ENCODE measurements at regions not wholly inside any gene's neighbourhood (a gene's known extent, or its start where the extent isn't known, plus 50 kb on each side); places are given as distances from the start of the nearest gene placed in this dataset.

- 97% methylated on average over 3 of the region's 3 CpGs for WGBS, 2 donors
- peak in 1 of 2 donors; percentile 21 for DNase-seq (ENCODE audit: low spot score in 2 of 2)
- H3K4me3 ChIP-seq (ENCODE audit: low read depth, poor library complexity, severe bottlenecking) = no peak overlapping the region
- TF ChIP-seq CTCF (IDR thresholded peaks at IDR 0.05) = no peak
- TF ChIP-seq POLR2A (IDR thresholded peaks at IDR 0.05) = no peak
- intact Hi-C loops (cut with DNase I; ENCODE audit: low total_unique reads) = no loop called here
Observed at GRCh38 chr20:51217347-51218045, 194.6 kb upstream of the KCNG1 start.

- WGBS, 2 donors = 79% methylated on average over 3 of the region's 3 CpGs
- TF ChIP-seq CTCF (IDR thresholded peaks at IDR 0.05) = no peak
- TF ChIP-seq POLR2A (IDR thresholded peaks at IDR 0.05) = no peak
- DNase-seq (ENCODE audit: low spot score in 2 of 2) = no peak
- H3K4me3 ChIP-seq (ENCODE audit: low read depth, poor library complexity, severe bottlenecking) = no peak overlapping the region
- intact Hi-C loops (cut with DNase I; ENCODE audit: low total_unique reads) = no loop called here
Observed at GRCh38 chr20:51216850-51217249, 193.9 kb upstream of the KCNG1 start.

- intact Hi-C loops (cut with DNase I; ENCODE audit: low total_unique reads) = no loop called here
- 62 to 75% methylated on average over 3 of the region's 3 CpGs for WGBS, 2 donors
- no peak overlapping the region for H3K4me3 ChIP-seq (ENCODE audit: low read depth, poor library complexity, severe bottlenecking)
- TF ChIP-seq POLR2A (IDR thresholded peaks at IDR 0.05) (no peak), CTCF (IDR thresholded peaks at IDR 0.05) (no peak)
- DNase-seq (ENCODE audit: low spot score in 2 of 2) = peak in 1 of 2 donors; percentile 36
Observed at GRCh38 chr20:51212816-51213215, 189.9 kb upstream of the KCNG1 start.

- WGBS, 2 donors = 43 to 49% methylated on average over 2 of the region's 2 CpGs
- no peak for TF ChIP-seq CTCF (IDR thresholded peaks at IDR 0.05)
- no peak for TF ChIP-seq POLR2A (IDR thresholded peaks at IDR 0.05)
Observed at GRCh38 chr20:51211191-51211590, 188.3 kb upstream of the KCNG1 start.

GRCh38 chr20:51210084-51210483 lies 187.2 kb upstream of the KCNG1 start:
- intact Hi-C loops (cut with DNase I; ENCODE audit: low total_unique reads) = no loop called here
- H3K4me3 ChIP-seq (ENCODE audit: low read depth, poor library complexity, severe bottlenecking) = no peak overlapping the region
- TF ChIP-seq CTCF (IDR thresholded peaks at IDR 0.05) (no peak), POLR2A (IDR thresholded peaks at IDR 0.05) (no peak)
- no peak for DNase-seq (ENCODE audit: low spot score in 2 of 2)
- WGBS, 2 donors = 35 to 56% methylated on average over 1 of the region's 1 CpG

More at GRCh38 chr20:51211191-51211590, 188.3 kb upstream of the KCNG1 start:
- peak in 1 of 2 donors; percentile 65 for DNase-seq (ENCODE audit: low spot score in 2 of 2)
- H3K4me3 ChIP-seq (ENCODE audit: low read depth, poor library complexity, severe bottlenecking) = no peak overlapping the region
- intact Hi-C loops (cut with DNase I; ENCODE audit: low total_unique reads) = no loop called here

GRCh38 chr20:51208162-51208561 lies 185.3 kb upstream of the KCNG1 start:
- WGBS, 2 donors = 67 to 72% methylated on average over 3 of the region's 3 CpGs
- intact Hi-C loops (cut with DNase I; ENCODE audit: low total_unique reads) = no loop called here
- TF ChIP-seq CTCF (IDR thresholded peaks at IDR 0.05) = no peak
- TF ChIP-seq POLR2A (IDR thresholded peaks at IDR 0.05) = no peak
- peak in 1 of 2 donors; percentile 34 for DNase-seq (ENCODE audit: low spot score in 2 of 2)
- no peak overlapping the region for H3K4me3 ChIP-seq (ENCODE audit: low read depth, poor library complexity, severe bottlenecking)

Measured in lower leg skin (tissue), 4 donors.